Trophoblast cell (in vitro differentiated cells and primary cell): ENCODE measurements at regions not wholly inside any gene's neighbourhood (a gene's known extent, or its start where the extent isn't known, plus 50 kb on each side); places are given as distances from the start of the nearest gene placed in this dataset.

ENCODE experiments used
- DNase-seq, 2 donors: peaks; one replicate each; pipeline ENCODE4 v3.0.0-alpha.2; 2016
- H2AFZ ChIP-seq: 2 replicates; pipeline ENCODE4 v1.6.1; 2013; ENCODE audit warnings: low read length, moderate library complexity, mild to moderate bottlenecking; ENCODE audit not compliant: insufficient read depth, poor library complexity
- H2AK5ac ChIP-seq: 2 replicates; pipeline ENCODE4 v1.6.1; 2013; ENCODE audit warnings: mild to moderate bottlenecking, low read length
- H2BK120ac ChIP-seq: 2 replicates; pipeline ENCODE4 v1.6.1; 2013; ENCODE audit warnings: low read length, mild to moderate bottlenecking, moderate library complexity; ENCODE audit not compliant: insufficient read depth, poor library complexity
- H2BK12ac ChIP-seq: 2 replicates; pipeline ENCODE4 v1.6.1; 2013; ENCODE audit warnings: mild to moderate bottlenecking, low read length, moderate library complexity
- H2BK5ac ChIP-seq: 2 replicates; pipeline ENCODE4 v1.6.1; 2013; ENCODE audit warnings: low read length, low read depth, moderate library complexity, mild to moderate bottlenecking; ENCODE audit not compliant: poor library complexity
- H3K14ac ChIP-seq: 2 replicates; pipeline ENCODE4 v1.6.1; 2013; ENCODE audit warnings: mild to moderate bottlenecking, low read length
- H3K18ac ChIP-seq: 2 replicates; pipeline ENCODE4 v1.6.1; 2013; ENCODE audit warnings: mild to moderate bottlenecking, low read length
- H3K23ac ChIP-seq: 2 replicates; pipeline ENCODE4 v1.6.1; 2013; ENCODE audit warnings: low read length
- H3K27ac ChIP-seq: 2 replicates; pipeline ENCODE4 v1.5.1; 2013; ENCODE audit warnings: low read depth, mild to moderate bottlenecking, inconsistent platforms, low read length, moderate library complexity
- H3K27me3 ChIP-seq: 2 replicates; pipeline ENCODE4 v1.6.1; 2013; ENCODE audit warnings: inconsistent platforms, mild to moderate bottlenecking, low read length, moderate library complexity; ENCODE audit not compliant: insufficient read depth
- H3K36me3 ChIP-seq, 2 experiments: 1 replicate in 1 of 2; 2 replicates in 1 of 2; pipeline ENCODE4 v1.6.1; 2013; ENCODE audit warnings: low read length in 2 of 2, mild to moderate bottlenecking in 2 of 2, moderate library complexity in 1 of 2; ENCODE audit not compliant: insufficient read depth in 2 of 2, control insufficient read depth in 1 of 2
- H3K4ac ChIP-seq: 2 replicates; pipeline ENCODE4 v1.6.1; 2013; ENCODE audit warnings: low read depth, mild to moderate bottlenecking, low read length, moderate library complexity
- H3K4me1 ChIP-seq, 2 experiments: 1 replicate in 1 of 2; 2 replicates in 1 of 2; pipeline ENCODE4 v1.6.1; 2013; ENCODE audit warnings: low read length in 2 of 2, mild to moderate bottlenecking in 2 of 2, moderate library complexity in 1 of 2; ENCODE audit not compliant: insufficient read depth in 2 of 2, control insufficient read depth in 1 of 2
- H3K4me2 ChIP-seq: 2 replicates; pipeline ENCODE4 v1.6.1; 2013; ENCODE audit warnings: inconsistent platforms, mild to moderate bottlenecking, low read length, moderate library complexity
- H3K4me3 ChIP-seq: 2 replicates; pipeline ENCODE4 v1.5.1; 2013; ENCODE audit warnings: mild to moderate bottlenecking, low read depth, low read length, inconsistent platforms
- H3K79me1 ChIP-seq: one replicate; pipeline ENCODE4 v1.6.1; 2013; ENCODE audit warnings: low read length
- H3K79me2 ChIP-seq: 2 replicates; pipeline ENCODE4 v1.6.1; 2013; ENCODE audit warnings: low read length, mild to moderate bottlenecking; ENCODE audit not compliant: control insufficient read depth, insufficient read depth, poor library complexity
- H3K9ac ChIP-seq: 2 replicates; pipeline ENCODE4 v1.6.1; 2013; ENCODE audit warnings: mild to moderate bottlenecking, low read length
- H3K9me3 ChIP-seq: 2 replicates; pipeline ENCODE4 v1.6.1; 2013; ENCODE audit warnings: low read depth, mild to moderate bottlenecking, control low read depth, inconsistent platforms, low read length; ENCODE audit not compliant: insufficient read depth
- H4K12ac ChIP-seq: 2 replicates; pipeline ENCODE4 v1.6.1; 2013; ENCODE audit warnings: low read depth, mild to moderate bottlenecking, low read length, moderate library complexity
- H4K8ac ChIP-seq: 2 replicates; pipeline ENCODE4 v1.6.1; 2013; ENCODE audit warnings: low read depth, mild to moderate bottlenecking, low read length, moderate library complexity
- H4K91ac ChIP-seq: one replicate; pipeline ENCODE4 v1.6.1; 2013; ENCODE audit warnings: low read depth, mild to moderate bottlenecking, low read length, moderate library complexity
- WGBS: extraction: QIAGEN DNeasy Blood & Tissue Kit; methylation state at CpG from one replicate; pipeline ENCODE4 v1.1.7; 2013; ENCODE audit warnings: missing lambda C conversion rate; ENCODE audit not compliant: insufficient read length, insufficient coverage; ENCODE audit errors: extremely low coverage; 5-methylcytosine and 5-hydroxymethylcytosine counted together

GRCh38 chr6:40262363-40262762, 324.8 kb downstream of the LRFN2 start:
- H3K79me2 ChIP-seq = no peaks in the 10 kb centered on the region
- no peak overlapping the region for H4K8ac ChIP-seq
- H3K9ac ChIP-seq = no peak overlapping the region
- no peak overlapping the region for H3K4me2 ChIP-seq
- WGBS = no CpG with 5 or more reads among the region's 1 CpG
- H3K4me3 ChIP-seq = no peak overlapping the region
- no peak overlapping the region for H2AFZ ChIP-seq
- H4K91ac ChIP-seq = no peak overlapping the region
- H2BK12ac ChIP-seq = no peak overlapping the region
- H3K27me3 ChIP-seq = no peaks in the 10 kb centered on the region
- no peaks in the 10 kb centered on the region for H3K4me1 ChIP-seq
- H3K23ac ChIP-seq = no peak overlapping the region
- H4K12ac ChIP-seq = no peak overlapping the region
- no peak overlapping the region for H3K14ac ChIP-seq
- no peak overlapping the region for H2BK5ac ChIP-seq
- H3K79me1 ChIP-seq = no peaks in the 10 kb centered on the region
- DNase-seq = no peak
- no peak overlapping the region for H3K4ac ChIP-seq
- H3K9me3 ChIP-seq = peaks cover 2% of the 10 kb centered on the region
- H2BK120ac ChIP-seq = no peak overlapping the region
- H3K27ac ChIP-seq = no peak overlapping the region
- no peak overlapping the region for H2AK5ac ChIP-seq
- no peaks in the 10 kb centered on the region for H3K36me3 ChIP-seq
- no peak overlapping the region for H3K18ac ChIP-seq

- no peak overlapping the region for H4K12ac ChIP-seq
- H3K4ac ChIP-seq = no peak overlapping the region
- no peak overlapping the region for H4K91ac ChIP-seq
- H3K9ac ChIP-seq = no peak overlapping the region
- H3K27me3 ChIP-seq = no peaks in the 10 kb centered on the region
- no peaks in the 10 kb centered on the region for H3K79me1 ChIP-seq
- no peak overlapping the region for H3K4me2 ChIP-seq
- H2BK120ac ChIP-seq = no peak overlapping the region
- no CpG with 5 or more reads among the region's 5 CpGs for WGBS
- no peak overlapping the region for H4K8ac ChIP-seq
- no peak for DNase-seq
- H3K27ac ChIP-seq = no peak overlapping the region
- H2BK5ac ChIP-seq = no peak overlapping the region
- no peak overlapping the region for H2AK5ac ChIP-seq
- peaks cover 2% of the 10 kb centered on the region for H3K9me3 ChIP-seq
- H3K4me3 ChIP-seq = no peak overlapping the region
- no peaks in the 10 kb centered on the region for H3K36me3 ChIP-seq
- no peaks in the 10 kb centered on the region for H3K79me2 ChIP-seq
- no peak overlapping the region for H3K23ac ChIP-seq
- no peak overlapping the region for H2BK12ac ChIP-seq
- no peak overlapping the region for H3K14ac ChIP-seq
- H3K4me1 ChIP-seq = no peaks in the 10 kb centered on the region
- H3K18ac ChIP-seq = no peak overlapping the region
- no peak overlapping the region for H2AFZ ChIP-seq
These were observed 324.3 kb upstream of the MOCS1 start for GRCh38 chr6:40258531-40258930.

- Histone ChIP-seq H3K27me3 (no peaks in the 10 kb centered on the region), H4K8ac (no peak overlapping the region), H3K79me2 (no peaks in the 10 kb centered on the region), H3K9ac (no peak overlapping the region), H2AK5ac (no peak overlapping the region), H3K27ac (no peak overlapping the region), H2AFZ (no peak overlapping the region), H3K4me3 (no peak overlapping the region), H4K12ac (no peak overlapping the region), H3K4me2 (no peak overlapping the region), H2BK5ac (no peak overlapping the region), H4K91ac (no peak overlapping the region), H3K9me3 (peaks cover 2% of the 10 kb centered on the region), H2BK12ac (no peak overlapping the region), H3K36me3 (no peaks in the 10 kb centered on the region), H3K4ac (no peak overlapping the region), H3K14ac (no peak overlapping the region), H3K18ac (no peak overlapping the region), H2BK120ac (no peak overlapping the region), H3K23ac (no peak overlapping the region), H3K4me1 (no peaks in the 10 kb centered on the region), H3K79me1 (no peaks in the 10 kb centered on the region)
- WGBS = no CpG with 5 or more reads among the region's 1 CpG
- DNase-seq = no peak
These were observed 322.6 kb upstream of the MOCS1 start for GRCh38 chr6:40256831-40257230.

- no peak overlapping the region for H3K4ac ChIP-seq
- H2BK5ac ChIP-seq = no peak overlapping the region
- H3K14ac ChIP-seq = no peak overlapping the region
- no peaks in the 10 kb centered on the region for H3K27me3 ChIP-seq
- H3K9me3 ChIP-seq = peaks cover 2% of the 10 kb centered on the region
- H4K8ac ChIP-seq = no peak overlapping the region
- no peak overlapping the region for H3K4me3 ChIP-seq
- no peak overlapping the region for H2BK120ac ChIP-seq
- no peak overlapping the region for H3K27ac ChIP-seq
- no peak overlapping the region for H2BK12ac ChIP-seq
- H2AFZ ChIP-seq = no peak overlapping the region
- no peak overlapping the region for H3K23ac ChIP-seq
- H2AK5ac ChIP-seq = no peak overlapping the region
- no peaks in the 10 kb centered on the region for H3K79me2 ChIP-seq
- no peak overlapping the region for H3K18ac ChIP-seq
- whole genome bisulfite sequencing = no CpG with 5 or more reads among the region's 2 CpGs
- H4K91ac ChIP-seq = no peak overlapping the region
- no peak overlapping the region for H3K9ac ChIP-seq
- no peaks in the 10 kb centered on the region for H3K36me3 ChIP-seq
- H3K4me1 ChIP-seq = no peaks in the 10 kb centered on the region
- H3K79me1 ChIP-seq = no peaks in the 10 kb centered on the region
- H3K4me2 ChIP-seq = no peak overlapping the region
- no peak overlapping the region for H4K12ac ChIP-seq
- DNase-seq = no peak
These were observed 322.0 kb upstream of the MOCS1 start for GRCh38 chr6:40256224-40256623.
